Right ventricle myocardium inferior (tissue), 1 donor: ENCODE measurements at regions not wholly inside any gene's neighbourhood (a gene's known extent, or its start where the extent isn't known, plus 50 kb on each side); places are given as distances from the start of the nearest gene placed in this dataset.

ENCODE experiments used
- ATAC-seq: fragments of 200-7000 bp; cut with Tn5 transposase; one replicate; pipeline ENCODE4 v1.9.1; 2020; ENCODE audit warnings: mild to moderate bottlenecking, moderate library complexity
- DNase-seq: peaks from one replicate; pipeline ENCODE4 v3.0.0; 2021; ENCODE audit errors: missing footprints
- intact Hi-C: fragments of 100-400 bp; cut with DNase I; formaldehyde crosslinking; loops from one replicate; pipeline ENCODE4 v1.11.0; 2022
- donor health status: DM: no; HTN: yes; CAD: no; lungs with severe emphysema.

DNA sequence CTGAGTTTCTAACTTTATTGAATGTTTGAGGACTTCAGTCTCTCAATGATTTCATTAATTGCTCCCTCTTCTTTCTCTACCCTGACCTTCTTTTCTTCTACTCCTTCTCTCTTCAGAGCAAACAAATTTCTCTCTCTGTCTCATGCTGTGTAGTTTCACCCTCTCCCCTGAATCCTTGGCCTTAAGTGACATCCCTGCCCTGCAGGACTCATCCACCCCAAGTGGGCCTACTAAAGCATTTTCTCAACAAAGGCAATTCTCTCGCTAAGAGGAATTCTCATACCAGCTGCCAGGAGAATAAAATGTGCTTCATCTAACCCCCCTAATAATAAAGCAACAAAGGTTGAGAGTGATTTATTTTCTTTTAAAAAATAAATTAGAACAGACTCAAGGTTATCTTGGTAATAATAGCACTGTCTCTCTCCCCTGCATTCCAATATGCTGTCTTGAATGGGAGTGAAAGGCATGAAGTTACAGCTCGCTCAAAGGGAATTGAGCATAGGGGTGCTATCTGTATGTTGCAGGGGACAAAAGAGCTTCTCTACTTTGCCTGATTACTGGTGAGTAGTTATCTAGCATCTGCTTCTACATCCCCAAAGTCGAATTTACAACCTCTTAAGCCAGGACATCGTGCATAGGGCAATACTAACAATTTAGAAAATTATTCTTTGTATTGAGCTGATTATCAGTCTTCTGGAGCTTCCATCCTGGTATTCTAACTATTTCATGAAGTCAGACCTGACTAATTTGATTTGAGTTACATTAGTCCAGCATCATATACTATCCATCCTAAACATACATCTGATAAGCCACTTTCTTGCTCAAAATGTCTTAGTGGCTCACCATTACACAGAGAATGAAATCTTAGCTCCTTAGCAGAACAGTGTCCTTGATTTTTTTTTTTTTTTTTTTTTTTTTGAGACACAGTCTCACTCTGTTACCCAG lies 76.9 kb upstream of the DNAJC19 start:
- ATAC-seq (no peak), DNase-seq (no peak)
- intact Hi-C loops: no loop called here

- DNase-seq: no peak
- intact Hi-C loops: no loop called here
- ATAC-seq: no peak
These were observed 66.7 kb upstream of the DNAJC19 start for GRCh38 chr3:181056136-181056732.

DNA sequence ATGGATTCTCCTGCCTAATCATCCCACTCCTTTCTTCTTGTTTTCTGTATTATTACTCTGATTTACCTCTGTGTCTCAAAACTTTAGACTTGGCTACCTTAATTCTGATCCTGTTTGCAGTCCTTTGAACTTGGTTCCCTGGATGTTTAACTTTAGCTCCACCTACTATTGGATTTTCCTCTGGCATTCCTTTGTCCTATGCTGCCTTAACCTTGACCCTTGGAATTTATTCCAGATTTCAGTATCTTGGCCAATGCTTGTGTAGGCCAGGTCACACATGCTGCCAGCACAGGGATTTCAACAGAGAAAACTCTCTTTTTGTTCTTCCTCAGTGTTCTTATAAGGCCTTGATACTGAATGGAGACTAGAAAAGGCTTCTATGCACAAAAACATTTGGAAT lies 65.0 kb upstream of the DNAJC19 start:
- DNase-seq (no peak), ATAC-seq (no peak)
- intact Hi-C loops: no loop called here

GRCh38 chr3:181052256-181052655 lies 62.7 kb upstream of the DNAJC19 start:
- DNase-seq (no peak), ATAC-seq (no peak)
- intact Hi-C loops: no loop called here

DNA sequence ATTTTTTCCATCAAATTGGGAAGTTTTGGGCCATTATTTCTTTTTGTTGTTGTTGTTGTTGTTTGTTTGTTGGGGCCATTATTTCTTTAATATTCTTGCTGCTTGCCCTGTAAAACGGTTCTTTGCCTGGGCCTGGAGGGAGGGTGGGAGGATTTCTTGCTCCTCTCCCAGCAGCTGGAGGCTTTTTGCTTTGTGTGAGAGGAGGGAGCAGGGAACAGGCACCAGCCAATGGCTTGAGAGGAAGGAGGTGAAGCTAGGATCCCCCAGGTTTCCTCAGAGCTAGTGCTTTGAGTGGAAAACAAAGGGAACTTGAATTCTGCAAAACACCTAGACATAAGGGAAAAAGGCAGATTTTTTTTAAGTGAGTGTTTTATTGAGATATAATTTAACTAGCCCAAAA lies 61.2 kb upstream of the DNAJC19 start:
- DNase-seq: no peak
- intact Hi-C loops: no loop called here
- ATAC-seq: no peak

DNA sequence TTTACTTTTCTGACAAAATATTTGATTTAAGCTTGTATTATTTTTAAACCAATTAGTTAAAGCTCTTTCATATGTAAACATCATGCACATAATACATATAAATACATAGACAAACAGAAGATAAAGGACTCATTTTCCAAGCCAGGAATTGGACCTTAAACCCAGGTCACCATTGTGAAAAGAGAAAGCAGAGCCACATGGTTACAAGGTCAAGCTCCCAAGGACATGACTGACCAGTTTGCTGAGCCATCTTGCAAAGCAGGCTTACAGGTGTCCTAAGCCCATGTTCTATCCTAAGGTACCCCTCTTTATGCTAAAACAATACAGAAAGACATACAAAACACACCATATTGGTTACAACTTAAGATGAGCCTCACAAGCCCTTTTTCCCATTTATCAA lies 50.5 kb upstream of the DNAJC19 start:
- DNase-seq: no peak
- no peak for ATAC-seq
- intact Hi-C loops: no loop called here
